C4-2B (cell line): ENCODE measurements at regions not wholly inside any gene's neighbourhood (a gene's known extent, or its start where the extent isn't known, plus 50 kb on each side); places are given as distances from the start of the nearest gene placed in this dataset.

Experiments used
- H3K27ac ChIP-seq: fragments of 450-650 bp; 2 replicates; pipeline ENCODE4 v1.5.1; 2017
- CTCF ChIP-seq: fragments of 450-650 bp; conservative IDR thresholded peaks from 2 replicates; pipeline ENCODE4 v1.5.1; 2017; ENCODE audit warnings: mild to moderate bottlenecking
- ZFX ChIP-seq: fragments of 450-650 bp; IDR thresholded peaks from 2 replicates; pipeline ENCODE4 v1.6.1; 2017

GRCh38 chr1:200252531-200252930 is 157.3 kb downstream of the ZNF281 start:
- no peak for TF ChIP-seq ZFX
- no peak for TF ChIP-seq CTCF
- H3K27ac ChIP-seq = no peak overlapping the region

GRCh38 chr1:200250469-200250868 is 159.4 kb downstream of the ZNF281 start:
- TF ChIP-seq CTCF = no peak
- no peak for TF ChIP-seq ZFX

GRCh38 chr1:200248541-200248940 is 161.3 kb downstream of the ZNF281 start:
- TF ChIP-seq CTCF (no peak), ZFX (no peak)

More at GRCh38 chr1:200250469-200250868, 159.4 kb downstream of the ZNF281 start:
- H3K27ac ChIP-seq = no peak overlapping the region

GRCh38 chr1:200247518-200247917 is 162.3 kb downstream of the ZNF281 start:
- TF ChIP-seq CTCF = no peak
- TF ChIP-seq ZFX = no peak
- no peak overlapping the region for H3K27ac ChIP-seq

More at GRCh38 chr1:200248541-200248940, 161.3 kb downstream of the ZNF281 start:
- H3K27ac ChIP-seq = no peak overlapping the region

GRCh38 chr1:200245473-200245872 is 164.4 kb downstream of the ZNF281 start:
- H3K27ac ChIP-seq = no peak overlapping the region
- TF ChIP-seq ZFX (no peak), CTCF (no peak)

- TF ChIP-seq CTCF (no peak), ZFX (no peak)
- H3K27ac ChIP-seq = no peak overlapping the region
Observed at GRCh38 chr1:200243042-200243437, 166.8 kb downstream of the ZNF281 start.

GRCh38 chr1:200242110-200243041 is 167.5 kb downstream of the ZNF281 start:
- no peak overlapping the region for H3K27ac ChIP-seq
- TF ChIP-seq CTCF (no peak), ZFX (no peak)
